Stimulated activated CD8-positive, alpha-beta memory T cell treated with anti-CD3 and anti-CD28 coated beads, Interleukin-12 subunit alpha, Interleukin-12 subunit beta, amount 100 ng/mL, for 1 hour (primary cell): ENCODE measurements at regions not wholly inside any gene's neighbourhood (a gene's known extent, or its start where the extent isn't known, plus 50 kb on each side); places are given as distances from the start of the nearest gene placed in this dataset.

Source experiments
- DNase-seq: peaks from one replicate; pipeline ENCODE4 v3.0.0-alpha.2; 2020; ENCODE audit warnings: low read depth

DNA sequence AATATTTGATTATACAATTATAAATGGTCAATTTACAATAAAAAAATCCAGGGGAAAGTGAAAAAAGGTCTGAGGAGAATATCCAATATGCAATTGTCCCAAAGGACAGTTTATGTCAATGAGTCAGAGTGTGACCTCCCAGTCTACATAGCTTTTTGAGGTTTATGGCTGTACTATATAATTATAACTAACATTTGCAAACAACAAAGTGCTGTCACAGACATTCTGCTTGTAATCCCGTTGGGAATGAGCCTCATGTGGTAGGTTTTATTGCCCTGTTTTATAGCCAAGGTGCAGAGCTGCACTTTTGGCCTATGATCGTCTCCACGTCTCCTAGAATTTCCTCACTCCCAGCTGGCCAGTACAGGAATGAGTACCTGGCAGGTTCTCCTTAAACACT, 103.8 kb downstream of the ADSS2 start:
- no peak for DNase-seq

DNA sequence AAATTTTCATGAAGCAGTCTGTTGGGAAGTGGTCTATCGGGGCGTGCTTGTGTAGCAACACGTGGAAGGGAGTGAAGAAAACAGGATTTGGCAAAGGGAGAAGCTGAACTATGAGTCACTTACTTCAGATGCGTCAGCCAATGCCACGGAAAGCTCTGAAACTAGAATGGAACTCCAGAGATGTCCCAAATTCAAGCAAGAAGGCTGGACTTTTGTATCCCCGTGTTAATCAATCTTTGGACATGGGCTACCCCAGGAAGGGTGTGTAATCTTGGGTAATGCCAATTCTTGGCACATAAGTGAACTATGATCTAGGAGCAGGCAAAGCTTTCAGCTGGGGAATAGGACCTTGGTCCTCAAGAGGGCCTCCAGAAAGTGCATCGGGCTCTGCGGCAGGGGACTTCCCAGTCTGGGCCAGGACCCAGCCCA, 102.6 kb downstream of the ADSS2 start:
- no peak for DNase-seq

DNA sequence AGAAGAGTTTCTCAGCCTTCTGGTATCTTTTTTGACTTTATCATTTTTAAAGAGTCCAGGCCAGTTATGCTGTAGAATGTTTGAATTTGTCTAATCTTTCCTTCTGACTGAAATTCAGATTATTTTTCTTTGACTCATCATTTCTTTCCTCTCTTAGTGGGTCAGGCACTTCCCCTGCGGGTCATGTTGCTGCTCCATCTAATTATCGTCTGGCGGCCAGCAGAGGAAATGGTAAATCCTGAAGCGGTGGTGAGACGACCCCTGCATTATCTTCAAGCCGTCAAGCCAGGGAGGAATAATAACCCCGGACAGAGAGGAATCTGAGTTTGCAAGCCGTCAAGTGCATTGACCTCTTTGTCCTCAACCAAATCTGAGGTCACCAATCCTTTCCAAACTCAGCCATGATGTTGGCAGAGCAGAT, 102.1 kb downstream of the ADSS2 start:
- no peak for DNase-seq

DNA sequence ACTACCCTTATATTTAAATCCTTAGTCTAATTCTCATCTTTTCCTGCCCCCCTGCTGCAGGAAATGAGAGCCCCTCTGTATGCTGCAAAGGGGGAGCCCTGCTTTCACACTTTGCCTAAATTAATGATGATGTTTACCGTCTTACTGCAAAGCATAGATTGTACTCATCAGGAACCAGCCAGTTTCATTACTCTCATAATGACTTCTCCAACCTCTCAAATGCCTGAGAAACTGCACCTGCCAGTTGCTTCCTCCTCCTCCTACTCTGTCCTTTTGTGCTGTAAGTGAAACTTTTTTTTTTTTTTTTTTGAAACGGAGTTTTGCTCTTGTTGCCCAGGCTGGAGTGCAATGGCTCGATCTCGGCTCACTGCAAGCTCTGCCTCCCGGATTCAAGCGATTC, 101.7 kb downstream of the ADSS2 start:
- DNase-seq, result no peak

DNA sequence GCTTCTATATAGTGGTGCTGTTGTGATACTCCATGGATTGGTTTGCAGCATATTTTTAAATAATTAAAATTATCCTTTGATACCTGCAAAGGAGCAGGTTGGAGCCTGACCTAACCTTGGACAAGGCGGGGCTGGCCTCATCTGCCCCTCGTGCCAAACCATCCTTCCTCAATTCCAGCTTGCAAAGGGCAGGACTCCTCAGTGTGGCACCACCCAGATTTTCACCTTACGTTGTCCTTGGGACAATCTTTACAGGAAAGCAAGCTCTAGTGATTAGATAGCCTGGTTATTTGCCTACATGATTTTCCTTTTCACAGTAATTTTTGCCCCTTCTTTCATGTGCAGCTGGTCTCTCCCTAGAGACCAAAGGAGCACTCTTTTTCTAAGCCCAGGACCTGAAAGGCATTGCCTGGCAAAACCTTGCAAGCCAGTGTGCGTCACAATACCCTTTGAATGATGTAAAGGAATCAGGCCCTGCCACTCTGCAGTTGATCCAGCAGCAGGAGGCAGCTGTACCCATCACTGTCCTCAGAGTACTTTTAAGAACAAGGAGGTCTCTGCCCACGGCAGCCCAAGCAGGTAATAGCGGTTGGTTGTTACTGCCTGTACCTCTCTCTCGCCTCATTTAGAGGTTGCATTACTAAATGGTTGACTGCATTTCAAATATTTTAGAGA, 99.4 kb downstream of the ADSS2 start:
- DNase-seq, result no peak

DNA sequence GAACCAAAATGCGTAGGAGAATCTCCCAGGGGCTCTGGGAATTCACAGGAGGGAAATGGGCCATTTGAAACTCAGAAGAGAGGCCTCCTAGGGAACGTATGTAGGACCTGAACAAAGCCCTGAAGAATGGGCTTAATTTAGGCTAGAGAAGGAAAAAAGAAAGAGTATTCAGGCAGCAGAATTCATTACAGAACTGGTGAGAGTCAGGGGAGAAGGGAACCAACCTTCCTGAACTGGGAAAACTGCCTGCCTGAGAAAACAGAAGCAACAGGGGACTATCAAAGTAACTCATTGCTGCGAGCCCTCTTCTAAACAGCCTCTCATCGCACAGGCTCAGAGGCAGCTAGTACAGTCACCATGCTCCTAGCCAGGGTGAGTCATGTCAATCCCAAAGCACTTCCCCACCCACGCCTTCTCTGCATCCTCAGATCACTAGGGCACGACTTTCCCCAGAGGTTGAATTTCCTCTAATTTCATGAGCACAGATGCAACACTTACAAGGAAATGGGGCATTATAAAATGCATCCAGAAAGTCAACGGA, 98.1 kb downstream of the ADSS2 start:
- DNase-seq, result no peak

DNA sequence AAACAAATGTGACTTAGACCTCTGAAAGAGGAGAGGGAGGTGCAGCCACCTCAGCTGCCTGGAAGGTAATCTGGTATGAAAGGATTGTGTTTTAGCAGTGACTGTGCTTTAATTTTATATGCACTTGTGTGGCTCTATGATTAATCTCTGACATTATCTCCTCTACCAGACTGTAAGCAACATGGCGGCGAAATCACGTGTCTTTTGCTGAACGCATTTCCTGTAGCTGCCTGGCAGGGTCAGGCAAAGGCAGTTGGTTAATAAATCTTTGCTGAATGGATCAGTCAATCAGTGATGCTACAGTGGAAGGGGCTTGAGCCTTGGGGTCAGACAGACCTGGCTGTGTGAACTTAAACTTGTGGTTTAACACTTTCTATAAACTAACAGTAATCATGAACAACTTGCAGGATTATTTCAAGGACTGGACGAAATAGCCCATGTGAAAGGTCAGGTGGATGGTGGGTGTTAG, 96.9 kb downstream of the ADSS2 start:
- no peak for DNase-seq

DNA sequence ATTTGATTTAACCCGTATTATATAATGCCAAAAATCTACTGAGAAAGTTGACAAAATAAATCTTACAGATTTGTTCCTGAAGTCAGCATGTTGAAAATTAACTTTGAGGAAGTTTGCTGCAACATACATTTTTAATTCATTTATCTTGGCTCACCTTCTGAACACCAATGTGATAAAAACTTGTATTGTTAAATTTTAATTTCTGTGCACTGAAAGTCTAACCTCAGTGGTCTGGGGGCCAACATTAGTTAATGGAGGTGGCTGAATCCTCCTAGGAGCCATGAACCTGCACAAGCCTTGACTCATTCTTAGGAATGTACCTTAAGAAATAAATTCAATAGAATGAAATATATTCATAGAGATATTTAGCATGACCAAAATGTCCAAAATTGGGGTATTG, 95.3 kb downstream of the ADSS2 start:
- DNase-seq, result no peak
